HT1080 (cell line): ENCODE measurements at regions not wholly inside any gene's neighbourhood (a gene's known extent, or its start where the extent isn't known, plus 50 kb on each side); places are given as distances from the start of the nearest gene placed in this dataset.

Experiments
- DNase-seq: peaks from one replicate; pipeline ENCODE4 v3.0.0-alpha.2; 2015; ENCODE audit warnings: low read depth

- DNase-seq: no peak
Observed at GRCh38 chr6:166752928-166753721, 126.1 kb upstream of the RPS6KA2 start.

- no peak for DNase-seq
Observed at GRCh38 chr6:166752097-166752496, 125.0 kb upstream of the RPS6KA2 start.

GRCh38 chr6:166751051-166751595 is 124.1 kb upstream of the RPS6KA2 start:
- DNase-seq: no peak

- no peak for DNase-seq
Observed at GRCh38 chr6:166750108-166750793, 123.2 kb upstream of the RPS6KA2 start.

- no peak for DNase-seq
Observed at GRCh38 chr6:166749666-166750065, 122.6 kb upstream of the RPS6KA2 start.

GRCh38 chr6:166747644-166748595 is 120.9 kb upstream of the RPS6KA2 start:
- no peak for DNase-seq

GRCh38 chr6:166745801-166746668 is 119.0 kb upstream of the RPS6KA2 start:
- no peak for DNase-seq

- no peak for DNase-seq
Observed at GRCh38 chr6:166744223-166745134, 117.4 kb upstream of the RPS6KA2 start.

GRCh38 chr6:166743406-166744222 is 116.6 kb upstream of the RPS6KA2 start:
- no peak for DNase-seq

- DNase-seq: no peak
Observed at GRCh38 chr6:166742981-166743380, 115.9 kb upstream of the RPS6KA2 start.

GRCh38 chr6:166739976-166740318 is 112.9 kb upstream of the RPS6KA2 start:
- peak; percentile 20 for DNase-seq

GRCh38 chr6:166739117-166739975 is 112.3 kb upstream of the RPS6KA2 start:
- no peak for DNase-seq

- no peak for DNase-seq
Observed at GRCh38 chr6:166738386-166739116, 111.5 kb upstream of the RPS6KA2 start.

- peak; percentile 36 for DNase-seq
Observed at GRCh38 chr6:166737261-166737660, 110.2 kb upstream of the RPS6KA2 start.

GRCh38 chr6:166736634-166737033 is 109.6 kb upstream of the RPS6KA2 start:
- DNase-seq: peak; percentile 93

- no peak for DNase-seq
Observed at GRCh38 chr6:166733900-166734299, 106.8 kb upstream of the RPS6KA2 start.

- no peak for DNase-seq
Observed at GRCh38 chr6:166729658-166730057, 102.6 kb upstream of the RPS6KA2 start.
